HepG2 (cell line): ENCODE measurements at regions not wholly inside any gene's neighbourhood (a gene's known extent, or its start where the extent isn't known, plus 50 kb on each side); places are given as distances from the start of the nearest gene placed in this dataset.

Experiments used
- ATAC-seq: fragments of 200-7000 bp; cut with Tn5 transposase; 3 replicates; pipeline ENCODE4 v1.9.1; 2020; ENCODE audit warnings: mild to moderate bottlenecking, moderate library complexity
- BruUV-seq: library from RNA; stranded (reverse); fragments of 400-500 nt; replicated peaks from 2 replicates; lab custom pipeline; 2021; lab: Mats Ljungman, UMichigan
- CTCF ChIA-PET: fragments of 300-600 bp; formaldehyde crosslinking; extraction: SDS; loops from one replicate; lab custom pipeline; 2021; ENCODE audit warnings: low total read pairs, inconsistent platforms, low intra/inter-chr PET ratio; lab: Yijun Ruan, JAX
- POLR2A ChIA-PET: fragments of 350-600 bp; sonication (Branson Sonifier 250); formaldehyde crosslinking; loops from one replicate; lab custom pipeline; 2020; ENCODE audit warnings: antibody characterized with exemption, inconsistent platforms; lab: Yijun Ruan, JAX
- DNase-seq: peaks from one replicate; pipeline ENCODE4 v3.0.0-alpha.2; 2015; ENCODE audit warnings: low spot score
- FAIRE-seq: peaks from 3 replicates; lab custom pipeline; 2011; peaks lifted over from hg19 to GRCh38; lab: Jason Lieb, UNC
- H2AFZ ChIP-seq: one replicate; pipeline ENCODE4 v1.6.1; 2011; ENCODE audit warnings: low read length, inconsistent platforms
- H3K27ac ChIP-seq: fragments of 300-600 bp; 3 replicates; pipeline ENCODE4 v1.8.0; 2011; ENCODE audit warnings: mixed run types, mild to moderate bottlenecking, mixed read lengths, low read length, inconsistent platforms; ENCODE audit not compliant: insufficient read depth; ENCODE audit errors: extremely low read length
- H3K27me3 ChIP-seq, 2 experiments: fragments of 200-600 bp in 1 of 2; 2 replicates in 1 of 2; 3 replicates in 1 of 2; pipeline versions ENCODE4 v1.6.0 to v1.8.0; 2011; ENCODE audit warnings: low read length in 2 of 2, mild to moderate bottlenecking in 2 of 2, moderate library complexity in 2 of 2, inconsistent platforms in 1 of 2; ENCODE audit not compliant: insufficient read depth in 2 of 2, control insufficient read depth in 1 of 2
- H3K36me3 ChIP-seq, 2 experiments: fragments of 200-600 bp in 1 of 2; replicated peaks in 1 of 2; 2 replicates in 1 of 2; 3 replicates in 1 of 2; pipeline versions ENCODE4 v1.5.1 to v1.8.0; 2011; ENCODE audit warnings: low read length in 2 of 2, inconsistent platforms in 1 of 2; ENCODE audit not compliant: insufficient read depth in 2 of 2, control insufficient read depth in 1 of 2
- H3K4me1 ChIP-seq: 2 replicates; pipeline ENCODE4 v1.5.1; 2012; ENCODE audit warnings: low read length, inconsistent platforms; ENCODE audit not compliant: insufficient read depth
- H3K4me2 ChIP-seq: 2 replicates; pipeline ENCODE4 v1.6.0; 2011; ENCODE audit warnings: low read depth, low read length, inconsistent platforms
- H3K4me3 ChIP-seq, 3 experiments: fragments of 200-600 bp in 1 of 3; sonication (generic), shearing (Covaris generic) in 1 of 3; replicated peaks in 1 of 3; 2 replicates each; pipeline ENCODE4 v1.5.1; 2011 to 2016; ENCODE audit warnings: low read length in 3 of 3, inconsistent platforms in 2 of 3, low read depth in 2 of 3, mild to moderate bottlenecking in 2 of 3, control low read depth in 1 of 3, mixed read lengths in 1 of 3; ENCODE audit not compliant: insufficient read depth in 1 of 3
- H3K79me2 ChIP-seq: one replicate; pipeline ENCODE4 v1.6.1; 2011; ENCODE audit warnings: low read length, inconsistent platforms; ENCODE audit not compliant: insufficient read depth
- H3K9ac ChIP-seq: 2 replicates; pipeline ENCODE4 v1.6.0; 2011; ENCODE audit warnings: mild to moderate bottlenecking, low read depth, low read length, inconsistent platforms; ENCODE audit not compliant: insufficient read depth
- H3K9me3 ChIP-seq: 2 replicates; pipeline ENCODE4 v1.5.1; 2012; ENCODE audit warnings: mild to moderate bottlenecking, low read length
- H4K20me1 ChIP-seq: 2 replicates; pipeline ENCODE4 v1.6.0; 2011; ENCODE audit warnings: inconsistent platforms, mild to moderate bottlenecking, low read length, moderate library complexity; ENCODE audit not compliant: insufficient read depth
- BRCA1 ChIP-seq: sonication (generic); formaldehyde crosslinking; IDR thresholded peaks from 2 replicates; pipeline ENCODE4 v1.4.0; 2020; ENCODE audit warnings: missing genetic modification reagents
- CENPT ChIP-seq: sonication (generic); formaldehyde crosslinking; IDR thresholded peaks from 2 replicates; pipeline ENCODE4 v1.8.0; 2022; ENCODE audit warnings: low read depth, mild to moderate bottlenecking, moderate library complexity, missing genetic modification reagents
- HHEX ChIP-seq: IDR thresholded peaks from 2 replicates; pipeline ENCODE4 v1.6.1; 2016; ENCODE audit warnings: control low read depth
- HNRNPK ChIP-seq: fragments of 200-400 bp; formaldehyde crosslinking; IDR thresholded peaks from 2 replicates; pipeline ENCODE4 v1.6.1; 2018; ENCODE audit warnings: low read length, low read depth, moderate library complexity, mild to moderate bottlenecking; ENCODE audit not compliant: poor library complexity, severe bottlenecking
- MIER3 ChIP-seq: IDR thresholded peaks from 2 replicates; pipeline ENCODE4 v1.6.1; 2016; ENCODE audit warnings: missing compliant biosample characterization, borderline replicate concordance
- PAF1 ChIP-seq: IDR thresholded peaks from 2 replicates; pipeline ENCODE4 v1.6.1; 2016; ENCODE audit warnings: missing genetic modification reagents, missing compliant biosample characterization
- PCBP2 ChIP-seq: fragments of 200-400 bp; formaldehyde crosslinking; optimal IDR thresholded peaks from 2 replicates; pipeline ENCODE3; 2018; ENCODE audit warnings: low read length, low read depth; ENCODE audit not compliant: poor library complexity, severe bottlenecking
- SMAD1 ChIP-seq: sonication (generic); formaldehyde crosslinking; IDR thresholded peaks from 2 replicates; pipeline ENCODE4 v1.4.0; 2020; ENCODE audit warnings: missing genetic modification reagents, low read depth, mild to moderate bottlenecking, borderline replicate concordance
- SNAI1 ChIP-seq: sonication (generic); formaldehyde crosslinking; IDR thresholded peaks from 2 replicates; pipeline ENCODE4 v1.5.0; 2020; ENCODE audit warnings: mild to moderate bottlenecking, missing genetic modification reagents, borderline replicate concordance
- ZBTB21 ChIP-seq: sonication (generic); formaldehyde crosslinking; IDR thresholded peaks from 2 replicates; pipeline ENCODE4 v1.4.0; 2020; ENCODE audit warnings: missing genetic modification reagents
- ZMYM3 ChIP-seq: sonication (generic); formaldehyde crosslinking; IDR thresholded peaks from 2 replicates; pipeline ENCODE4 v1.5.1; 2020; ENCODE audit warnings: mild to moderate bottlenecking, missing genetic modification reagents
- ZNF546 ChIP-seq: sonication (generic); formaldehyde crosslinking; conservative IDR thresholded peaks from 2 replicates; pipeline ENCODE4 v1.8.1; 2023; ENCODE audit warnings: mild to moderate bottlenecking, missing genetic modification reagents
- ZNF557 ChIP-seq: sonication (generic); formaldehyde crosslinking; IDR thresholded peaks from 2 replicates; pipeline ENCODE4 v1.4.0; 2020; ENCODE audit warnings: missing genetic modification reagents
- ZNF83 ChIP-seq: sonication (generic); formaldehyde crosslinking; IDR thresholded peaks from 2 replicates; pipeline ENCODE4 v1.4.0; 2020; ENCODE audit warnings: missing genetic modification reagents, mild to moderate bottlenecking, borderline replicate concordance
- WGBS: methylation state at CpG from one replicate; pipeline ENCODE4 v1.1.6; 2017; ENCODE audit warnings: low lambda C conversion rate; 5-methylcytosine and 5-hydroxymethylcytosine counted together
- in situ Hi-C: cut with HindIII; loops from 2 replicates; pipeline ENCODE4 v1.10.0; 2017; ENCODE audit warnings: low pct_unique_long_range_greater_than_20kb; ENCODE audit not compliant: extremely low pct_ligation_motif_present
- intact Hi-C: fragments of 100-400 bp; cut with micrococcal nuclease; formaldehyde crosslinking; loops from one replicate; pipeline ENCODE4 v1.10.0; 2022; ENCODE audit not compliant: unreplicated experiment
- TF ChIP-seq, protein P1 (sequence below): sonication (generic); formaldehyde crosslinking; IDR thresholded peaks from 2 replicates; pipeline ENCODE4 v1.4.0; 2020; ENCODE audit warnings: missing genetic modification reagents
- TF ChIP-seq, protein P2 (sequence below): sonication (generic); formaldehyde crosslinking; IDR thresholded peaks from 2 replicates; pipeline ENCODE4 v1.5.0; 2020; ENCODE audit warnings: mild to moderate bottlenecking, missing genetic modification reagents
- TF ChIP-seq, protein P3 (sequence below): sonication (generic); formaldehyde crosslinking; IDR thresholded peaks from 2 replicates; pipeline ENCODE4 v1.5.0; 2020; ENCODE audit warnings: mild to moderate bottlenecking, low read depth, missing genetic modification reagents, borderline replicate concordance
- TF ChIP-seq, protein P4 (sequence below): sonication (generic); formaldehyde crosslinking; IDR thresholded peaks from 2 replicates; pipeline ENCODE4 v1.4.0; 2020; ENCODE audit warnings: missing genetic modification reagents

GRCh38 chr5:4762316-4762715, 377.8 kb upstream of the ADAMTS16 start (continued):
- TF ChIP-seq, protein P1, sequence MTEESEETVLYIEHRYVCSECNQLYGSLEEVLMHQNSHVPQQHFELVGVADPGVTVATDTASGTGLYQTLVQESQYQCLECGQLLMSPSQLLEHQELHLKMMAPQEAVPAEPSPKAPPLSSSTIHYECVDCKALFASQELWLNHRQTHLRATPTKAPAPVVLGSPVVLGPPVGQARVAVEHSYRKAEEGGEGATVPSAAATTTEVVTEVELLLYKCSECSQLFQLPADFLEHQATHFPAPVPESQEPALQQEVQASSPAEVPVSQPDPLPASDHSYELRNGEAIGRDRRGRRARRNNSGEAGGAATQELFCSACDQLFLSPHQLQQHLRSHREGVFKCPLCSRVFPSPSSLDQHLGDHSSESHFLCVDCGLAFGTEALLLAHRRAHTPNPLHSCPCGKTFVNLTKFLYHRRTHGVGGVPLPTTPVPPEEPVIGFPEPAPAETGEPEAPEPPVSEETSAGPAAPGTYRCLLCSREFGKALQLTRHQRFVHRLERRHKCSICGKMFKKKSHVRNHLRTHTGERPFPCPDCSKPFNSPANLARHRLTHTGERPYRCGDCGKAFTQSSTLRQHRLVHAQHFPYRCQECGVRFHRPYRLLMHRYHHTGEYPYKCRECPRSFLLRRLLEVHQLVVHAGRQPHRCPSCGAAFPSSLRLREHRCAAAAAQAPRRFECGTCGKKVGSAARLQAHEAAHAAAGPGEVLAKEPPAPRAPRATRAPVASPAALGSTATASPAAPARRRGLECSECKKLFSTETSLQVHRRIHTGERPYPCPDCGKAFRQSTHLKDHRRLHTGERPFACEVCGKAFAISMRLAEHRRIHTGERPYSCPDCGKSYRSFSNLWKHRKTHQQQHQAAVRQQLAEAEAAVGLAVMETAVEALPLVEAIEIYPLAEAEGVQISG (CRISPR knock-in tag), result no peak
- no peak for TF ChIP-seq MIER3 (CRISPR knock-in tag)
- TF ChIP-seq PCBP2, result no peak
- TF ChIP-seq BRCA1 (CRISPR knock-in tag), result no peak
- TF ChIP-seq HNRNPK, result no peak
- TF ChIP-seq, protein P2, sequence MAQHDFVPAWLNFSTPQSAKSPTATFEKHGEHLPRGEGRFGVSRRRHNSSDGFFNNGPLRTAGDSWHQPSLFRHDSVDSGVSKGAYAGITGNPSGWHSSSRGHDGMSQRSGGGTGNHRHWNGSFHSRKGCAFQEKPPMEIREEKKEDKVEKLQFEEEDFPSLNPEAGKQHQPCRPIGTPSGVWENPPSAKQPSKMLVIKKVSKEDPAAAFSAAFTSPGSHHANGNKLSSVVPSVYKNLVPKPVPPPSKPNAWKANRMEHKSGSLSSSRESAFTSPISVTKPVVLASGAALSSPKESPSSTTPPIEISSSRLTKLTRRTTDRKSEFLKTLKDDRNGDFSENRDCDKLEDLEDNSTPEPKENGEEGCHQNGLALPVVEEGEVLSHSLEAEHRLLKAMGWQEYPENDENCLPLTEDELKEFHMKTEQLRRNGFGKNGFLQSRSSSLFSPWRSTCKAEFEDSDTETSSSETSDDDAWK (CRISPR knock-in tag), result no peak

- H3K27me3 ChIP-seq, result no peaks in the 10 kb centered on the region
- peaks cover 49% of the 10 kb centered on the region; the same call in 1 of the 2 replicates for H3K9me3 ChIP-seq
- in situ Hi-C loops, result no loop called here
- no peaks in the 10 kb centered on the region for H3K4me1 ChIP-seq
- no peak overlapping the region for H3K9ac ChIP-seq
- 0% methylated on average over 2 of the region's 2 CpGs for WGBS
- H3K4me3 ChIP-seq, result no peak overlapping the region
- H4K20me1 ChIP-seq, result no peaks in the 10 kb centered on the region
- intact Hi-C loops, result no loop called here
- TF ChIP-seq, protein P3, sequence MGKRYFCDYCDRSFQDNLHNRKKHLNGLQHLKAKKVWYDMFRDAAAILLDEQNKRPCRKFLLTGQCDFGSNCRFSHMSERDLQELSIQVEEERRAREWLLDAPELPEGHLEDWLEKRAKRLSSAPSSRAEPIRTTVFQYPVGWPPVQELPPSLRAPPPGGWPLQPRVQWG (CRISPR knock-in tag), result no peak
- TF ChIP-seq, protein P4, sequence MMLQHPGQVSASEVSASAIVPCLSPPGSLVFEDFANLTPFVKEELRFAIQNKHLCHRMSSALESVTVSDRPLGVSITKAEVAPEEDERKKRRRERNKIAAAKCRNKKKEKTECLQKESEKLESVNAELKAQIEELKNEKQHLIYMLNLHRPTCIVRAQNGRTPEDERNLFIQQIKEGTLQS (CRISPR knock-in tag), result no peak
- TF ChIP-seq ZNF557 (CRISPR knock-in tag) (no peak), ZNF546 (CRISPR knock-in tag) (no peak), SNAI1 (CRISPR knock-in tag) (no peak), ZNF83 (no peak), ZMYM3 (no peak), CENPT (no peak), HHEX (no peak), ZBTB21 (CRISPR knock-in tag) (no peak), PAF1 (CRISPR knock-in tag) (no peak), SMAD1 (no peak)
- CTCF ChIA-PET, result no interaction called here
- no peak overlapping the region for H3K27ac ChIP-seq
- H3K36me3 ChIP-seq, result no peaks in the 10 kb centered on the region
- DNase-seq, result no peak
- POLR2A ChIA-PET, result no interaction called here
- no peak overlapping the region for H2AFZ ChIP-seq
- no peaks in the 10 kb centered on the region for H3K79me2 ChIP-seq
- no TSS peak for BruUV-seq
- no peak for FAIRE-seq
- H3K4me2 ChIP-seq, result no peak overlapping the region
- no peak for ATAC-seq
Observed at GRCh38 chr5:4765411-4765810, 374.7 kb upstream of the ADAMTS16 start.
